ENCODE measurements at regions not wholly inside any gene's neighbourhood (a gene's known extent, or its start where the extent isn't known, plus 50 kb on each side); places are given as distances from the start of the nearest gene placed in this dataset.

GRCh38 chr14:106039400-106039799 is 513.0 kb downstream of the TMEM121 start:
- 0 out of 3 replicates have a peak, but pooled peaks have one; percentile 61 for ATAC-seq
- TF ChIP-seq ZNF565 (CRISPR knock-in tag; conservative IDR thresholded peaks at IDR 0.05; ENCODE audit: low read depth) (no peak), ZFP30 (CRISPR knock-in tag; IDR thresholded peaks at IDR 0.05) (no peak), TSHZ2 (CRISPR knock-in tag; IDR thresholded peaks at IDR 0.05) (no peak), CSDC2 (CRISPR knock-in tag; IDR thresholded peaks at IDR 0.05) (no peak)

GRCh38 chr14:106044515-106044914 is 518.1 kb downstream of the TMEM121 start:
- no peak for ATAC-seq
- no peak for TF ChIP-seq ZNF565 (CRISPR knock-in tag; conservative IDR thresholded peaks at IDR 0.05; ENCODE audit: low read depth)
- TF ChIP-seq ZFP3 (CRISPR knock-in tag; IDR thresholded peaks at IDR 0.05): no peak
- TF ChIP-seq ZNF70 (CRISPR knock-in tag; IDR thresholded peaks at IDR 0.05): no peak
- no peak for TF ChIP-seq POU6F1 (CRISPR knock-in tag; IDR thresholded peaks at IDR 0.05; ENCODE audit: borderline replicate concordance, low read depth)
- no peak for TF ChIP-seq ARNTL (CRISPR knock-in tag; IDR thresholded peaks at IDR 0.05; ENCODE audit: borderline replicate concordance, low read depth)
- no peak for TF ChIP-seq SNAI2 (CRISPR knock-in tag; IDR thresholded peaks at IDR 0.05)
- no peak for TF ChIP-seq ZC3H10 (CRISPR knock-in tag; IDR thresholded peaks at IDR 0.05)
- no peak for TF ChIP-seq CSRNP3 (CRISPR knock-in tag; IDR thresholded peaks at IDR 0.05)
- no peak for TF ChIP-seq CREB5 (CRISPR knock-in tag; IDR thresholded peaks at IDR 0.05; ENCODE audit: low read depth)
- no peak for TF ChIP-seq ZFP30 (CRISPR knock-in tag; IDR thresholded peaks at IDR 0.05)
- no peak for TF ChIP-seq ZNF8 (CRISPR knock-in tag; IDR thresholded peaks at IDR 0.05)

GRCh38 chr14:106044949-106045596 is 518.7 kb downstream of the TMEM121 start:
- no peak for TF ChIP-seq ZNF8 (CRISPR knock-in tag; IDR thresholded peaks at IDR 0.05)
- peak; percentile 93 for ATAC-seq

- TF ChIP-seq TCF4 (CRISPR knock-in tag; IDR thresholded peaks at IDR 0.05; ENCODE audit: borderline replicate concordance) (no peak), CSDC2 (CRISPR knock-in tag; IDR thresholded peaks at IDR 0.05) (no peak), BACH2 (CRISPR knock-in tag; IDR thresholded peaks at IDR 0.05; ENCODE audit: borderline replicate concordance) (no peak), ARNTL (CRISPR knock-in tag; IDR thresholded peaks at IDR 0.05; ENCODE audit: borderline replicate concordance, low read depth) (no peak), ESRRG (CRISPR knock-in tag; IDR thresholded peaks at IDR 0.05) (no peak), ZNF70 (CRISPR knock-in tag; IDR thresholded peaks at IDR 0.05) (no peak), PATZ1 (CRISPR knock-in tag; IDR thresholded peaks at IDR 0.05; ENCODE audit: borderline replicate concordance) (no peak), CSRNP3 (CRISPR knock-in tag; IDR thresholded peaks at IDR 0.05) (no peak), PPARA (CRISPR knock-in tag; IDR thresholded peaks at IDR 0.05; ENCODE audit: borderline replicate concordance) (no peak), ZFP3 (CRISPR knock-in tag; IDR thresholded peaks at IDR 0.05) (no peak), RARB (CRISPR knock-in tag; IDR thresholded peaks at IDR 0.05) (no peak)
- no peak for ATAC-seq
These were observed 525.4 kb downstream of the TMEM121 start for GRCh38 chr14:106051796-106052195.
